GM18519 (cell line): ENCODE measurements at regions not wholly inside any gene's neighbourhood (a gene's known extent, or its start where the extent isn't known, plus 50 kb on each side); places are given as distances from the start of the nearest gene placed in this dataset.

Experiments used
- ATAC-seq: cut with Tn5 transposase; IDR thresholded peaks from one replicate; pipeline ENCODE4 v1.9.1; 2021; ENCODE audit warnings: mild to moderate bottlenecking, moderate library complexity; ENCODE audit not compliant: unreplicated experiment, low FRiP score

GRCh38 chr17:71284032-71284755 lies 836.6 kb upstream of the SOX9 start:
- ATAC-seq = no peak

- no peak for ATAC-seq
Observed at GRCh38 chr17:71286625-71287024, 834.2 kb upstream of the SOX9 start.

GRCh38 chr17:71287071-71287823 lies 833.6 kb upstream of the SOX9 start:
- ATAC-seq = no peak

GRCh38 chr17:71292006-71292405 lies 828.8 kb upstream of the SOX9 start:
- no peak for ATAC-seq

GRCh38 chr17:71296005-71296404 lies 824.8 kb upstream of the SOX9 start:
- ATAC-seq = no peak

- no peak for ATAC-seq
Observed at GRCh38 chr17:71301063-71301462, 819.8 kb upstream of the SOX9 start.

GRCh38 chr17:71302721-71303549 lies 817.9 kb upstream of the SOX9 start:
- no peak for ATAC-seq

- ATAC-seq = no peak
Observed at GRCh38 chr17:71304498-71305158, 816.2 kb upstream of the SOX9 start.

- ATAC-seq = no peak
Observed at GRCh38 chr17:71313866-71314265, 807.0 kb upstream of the SOX9 start.

- no peak for ATAC-seq
Observed at GRCh38 chr17:71315568-71315967, 805.3 kb upstream of the SOX9 start.

- ATAC-seq = no peak
Observed at GRCh38 chr17:71316176-71316897, 804.5 kb upstream of the SOX9 start.

- no peak for ATAC-seq
Observed at GRCh38 chr17:71320009-71320796, 800.6 kb upstream of the SOX9 start.

GRCh38 chr17:71325117-71325516 lies 795.7 kb upstream of the SOX9 start:
- ATAC-seq = no peak

GRCh38 chr17:71325886-71326285 lies 794.9 kb upstream of the SOX9 start:
- no peak for ATAC-seq

GRCh38 chr17:71327376-71328059 lies 793.3 kb upstream of the SOX9 start:
- no peak for ATAC-seq

GRCh38 chr17:71329310-71330098 lies 791.3 kb upstream of the SOX9 start:
- ATAC-seq = no peak

- no peak for ATAC-seq
Observed at GRCh38 chr17:71330099-71330375, 790.8 kb upstream of the SOX9 start.

- no peak for ATAC-seq
Observed at GRCh38 chr17:71331754-71332325, 789.0 kb upstream of the SOX9 start.
